K562 (cell line): ENCODE measurements at regions not wholly inside any gene's neighbourhood (a gene's known extent, or its start where the extent isn't known, plus 50 kb on each side); places are given as distances from the start of the nearest gene placed in this dataset.
"Not testable (repeated sequence)": the region's sequence is repeated elsewhere in the genome, so short reads cannot be mapped to it uniquely, and the experiment has no call there.

Source experiments
- ATAC-seq: fragments of 200-7000 bp; cut with Tn5 transposase; 3 replicates; pipeline ENCODE4 v1.9.1; 2020; ENCODE audit warnings: moderate library complexity
- BruUV-seq: library from RNA; stranded (reverse); fragments of 400-500 nt; replicated peaks from 2 replicates; lab custom pipeline; 2021; lab: Mats Ljungman, UMichigan
- CTCF ChIA-PET: fragments of 300-600 bp; formaldehyde crosslinking; extraction: SDS; loops from one replicate; lab custom pipeline; 2021; ENCODE audit warnings: low intra/inter-chr PET ratio; lab: Yijun Ruan, JAX
- POLR2A ChIA-PET: fragments of 300-600, 350-650 bp; sonication (Branson Sonifier 250); formaldehyde crosslinking; extraction: SDS; loops from one replicate; lab custom pipeline; 2021; ENCODE audit warnings: antibody characterized with exemption, inconsistent platforms; lab: Yijun Ruan, JAX
- DNase-seq, 4 experiments: peaks; one replicate each; pipeline versions ENCODE4 v3.0.0 to v3.0.0-alpha.2; 2011 to 2018; ENCODE audit warnings: low spot score in 3 of 4, mixed read lengths in 3 of 4; ENCODE audit errors: extremely low read depth in 1 of 4
- FAIRE-seq: peaks from 2 replicates; lab custom pipeline; 2011; peaks lifted over from hg19 to GRCh38; lab: Jason Lieb, UNC
- H2AFZ ChIP-seq: 2 replicates; pipeline ENCODE4 v1.6.0; 2011; ENCODE audit warnings: low read depth, low read length, control low read depth, inconsistent platforms
- H3K27ac ChIP-seq: fragments of 200-600 bp; 3 replicates; pipeline ENCODE4 v1.8.0; 2011; ENCODE audit warnings: low read depth, mild to moderate bottlenecking, control low read depth, inconsistent platforms, low read length, moderate library complexity, mixed read lengths; ENCODE audit errors: extremely low read depth
- H3K27me3 ChIP-seq, 2 experiments: fragments of 300-600 bp in 1 of 2; 2 replicates in 1 of 2; 3 replicates in 1 of 2; pipeline versions ENCODE4 v1.6.0 to v1.8.0; 2011; ENCODE audit warnings: inconsistent platforms in 2 of 2, low read length in 2 of 2, mild to moderate bottlenecking in 1 of 2, mixed read lengths in 1 of 2, moderate library complexity in 1 of 2; ENCODE audit not compliant: control insufficient read depth in 2 of 2, insufficient read depth in 2 of 2
- H3K36me3 ChIP-seq: fragments of 300-600 bp; 3 replicates; pipeline ENCODE4 v1.8.0; 2011; ENCODE audit warnings: mild to moderate bottlenecking, low read length, inconsistent platforms; ENCODE audit not compliant: control insufficient read depth, insufficient read depth
- H3K4me1 ChIP-seq, 2 experiments: fragments of 200-600 bp in 1 of 2; replicated peaks in 1 of 2; 2 replicates in 1 of 2; 3 replicates in 1 of 2; pipeline versions ENCODE4 v1.5.1 to v1.8.0; 2011; ENCODE audit warnings: inconsistent platforms in 2 of 2, low read length in 2 of 2, mild to moderate bottlenecking in 1 of 2, mixed read lengths in 1 of 2, moderate library complexity in 1 of 2; ENCODE audit not compliant: control insufficient read depth in 2 of 2, insufficient read depth in 2 of 2
- H3K4me2 ChIP-seq: 2 replicates; pipeline ENCODE4 v1.6.1; 2011; ENCODE audit warnings: low read length, control low read depth, inconsistent platforms, mixed read lengths; ENCODE audit not compliant: insufficient read depth
- H3K4me3 ChIP-seq: fragments of 200-600 bp; sonication (generic), shearing (Covaris generic); 2 replicates; pipeline ENCODE4 v1.5.1; 2016; ENCODE audit warnings: control low read depth, inconsistent platforms
- H3K79me2 ChIP-seq: fragments of 200-600 bp; 3 replicates; pipeline ENCODE4 v1.8.0; 2011; ENCODE audit warnings: low read length, inconsistent platforms; ENCODE audit not compliant: control insufficient read depth, insufficient read depth
- H3K9ac ChIP-seq, 2 experiments: 2 replicates each; pipeline versions ENCODE4 v1.6.0 to v1.6.1; 2011; ENCODE audit warnings: low read depth in 2 of 2, low read length in 2 of 2, control low read depth in 1 of 2, inconsistent platforms in 1 of 2, mild to moderate bottlenecking in 1 of 2, mixed read lengths in 1 of 2; ENCODE audit not compliant: insufficient read depth in 1 of 2
- H3K9me1 ChIP-seq: one replicate; pipeline ENCODE4 v1.6.0; 2011; ENCODE audit warnings: inconsistent platforms, mild to moderate bottlenecking, low read length, moderate library complexity; ENCODE audit not compliant: control insufficient read depth, insufficient read depth
- H3K9me3 ChIP-seq: replicated peaks from 2 replicates; pipeline ENCODE4 v1.5.1; 2011; ENCODE audit warnings: low read depth, low read length, inconsistent platforms; ENCODE audit not compliant: control insufficient read depth, insufficient read depth
- H4K20me1 ChIP-seq: replicated peaks from 2 replicates; pipeline ENCODE4 v1.6.1; 2011; ENCODE audit warnings: low read length, inconsistent platforms, mixed read lengths; ENCODE audit not compliant: control insufficient read depth, insufficient read depth
- CTCF ChIP-seq, 3 experiments: IDR thresholded peaks in 2 of 3; conservative IDR thresholded peaks in 1 of 3; 2 replicates each; pipeline ENCODE4 v1.5.1; 2011 to 2012; ENCODE audit warnings: low read length in 3 of 3, mild to moderate bottlenecking in 3 of 3, control low read depth in 2 of 3, improper control_type of control experiment in 1 of 3, inconsistent platforms in 1 of 3, low read depth in 1 of 3, mixed read lengths in 1 of 3, moderate library complexity in 1 of 3; ENCODE audit not compliant: insufficient read depth in 2 of 3
- FOXA3 ChIP-seq, 2 experiments: fragments of 450-650 bp in 1 of 2; sonication (generic) in 1 of 2; formaldehyde crosslinking; IDR thresholded peaks in 1 of 2; conservative IDR thresholded peaks in 1 of 2; 2 replicates each; pipeline versions ENCODE4 v1.4.0 to v1.8.0; 2020 to 2022; ENCODE audit warnings: mild to moderate bottlenecking in 2 of 2, missing genetic modification reagents in 1 of 2
- RAD21 ChIP-seq, 2 experiments: fragments of 250-450 bp in 1 of 2; fragments of 450-650 bp in 1 of 2; sonication (Bioruptor Pico) in 1 of 2; formaldehyde crosslinking in 1 of 2; IDR thresholded peaks in 1 of 2; conservative IDR thresholded peaks in 1 of 2; 2 replicates each; pipeline versions ENCODE4 v1.4.0 to v1.8.0; 2020 to 2022; ENCODE audit warnings: mild to moderate bottlenecking in 2 of 2, moderate library complexity in 1 of 2
- RFX1 ChIP-seq: fragments of 450-650 bp; IDR thresholded peaks from 2 replicates; pipeline ENCODE4 v1.6.1; 2016; ENCODE audit warnings: mild to moderate bottlenecking, moderate library complexity
- SMAD4 ChIP-seq: fragments of 250-450 bp; sonication (Bioruptor Pico); conservative IDR thresholded peaks from 2 replicates; pipeline ENCODE4 v1.8.0; 2021; ENCODE audit warnings: inconsistent platforms, mild to moderate bottlenecking, moderate library complexity
- SOX6 ChIP-seq: fragments of 450-650 bp; IDR thresholded peaks from 2 replicates; pipeline ENCODE4 v1.6.1; 2014; ENCODE audit warnings: mild to moderate bottlenecking
- WGBS: fragments of 100-300 bp; shearing (Covaris generic); methylation state at CpG from one replicate; pipeline ENCODE4 v1.1.6; 2016; ENCODE audit warnings: low coverage, mixed read lengths; ENCODE audit not compliant: insufficient coverage; ENCODE audit errors: missing lambda C conversion rate; 5-methylcytosine and 5-hydroxymethylcytosine counted together
- in situ Hi-C: fragments of 300-500 bp; cut with MboI; formaldehyde crosslinking; loops from 4 replicates; pipeline ENCODE4 v1.15.0; 2018; ENCODE audit warnings: inconsistent platforms, mixed read lengths
- intact Hi-C: fragments of 100-400 bp; cut with micrococcal nuclease; formaldehyde crosslinking; loops from 2 replicates; pipeline ENCODE4 v1.14.2; 2022

GRCh38 chr12:74039138-74039537, 498.5 kb upstream of the ATXN7L3B start:
- 0% methylated on average over 2 of the region's 2 CpGs for WGBS
- H3K4me3 ChIP-seq, H3K27me3 ChIP-seq, H3K79me2 ChIP-seq, H3K9me1 ChIP-seq, H3K9ac ChIP-seq, H3K9me3 ChIP-seq: not testable (repeated sequence)
- TF ChIP-seq FOXA3 (CRISPR knock-in tag; conservative IDR thresholded peaks at IDR 0.05 in 1 of 2, IDR thresholded peaks at IDR 0.05 in 1 of 2) = peak; percentile 74 to 83; a peak in 3 of 4 replicates
- TF ChIP-seq CTCF (IDR thresholded peaks at IDR 0.05 in 2 of 3, conservative IDR thresholded peaks at IDR 0.05 in 1 of 3; ENCODE audit: insufficient read depth in 2 of 3, low read depth in 1 of 3, low read length in 3 of 3) = peak in 2 of 3 experiments; percentile 8 to 25; a peak in 1 of 6 replicates
- peak; percentile 21; the same call in 1 of the 2 replicates for TF ChIP-seq SOX6
- TF ChIP-seq RAD21 (CRISPR knock-in tag; conservative IDR thresholded peaks at IDR 0.05 in 1 of 2, IDR thresholded peaks at IDR 0.05 in 1 of 2) = peak in 1 of 2 experiments; percentile 27; a peak in 1 of 4 replicates
- peak; percentile 37 for TF ChIP-seq RFX1
- peak; percentile 49; the same call in 1 of the 2 replicates for TF ChIP-seq SMAD4
- TF ChIP-seq, all 486 proteins: peak for 6; not testable (repeated sequence) for 480
- FAIRE-seq, H4K20me1 ChIP-seq, H3K36me3 ChIP-seq, POLR2A ChIA-PET, CTCF ChIA-PET, H2AFZ ChIP-seq, H3K4me1 ChIP-seq, BruUV-seq, H3K27ac ChIP-seq, intact Hi-C loops, H3K4me2 ChIP-seq, in situ Hi-C loops, ATAC-seq: not testable (repeated sequence)
- DNase-seq = peak in 1 of 4 experiments; percentile 2
